ENCODE measurements at regions not wholly inside any gene's neighbourhood (a gene's known extent, or its start where the extent isn't known, plus 50 kb on each side); places are given as distances from the start of the nearest gene placed in this dataset.

- no peak for DNase-seq (ENCODE audit: low read depth)
These were observed 68.6 kb upstream of the KMT2C start for GRCh38 chr7:152504367-152504766.

- DNase-seq (ENCODE audit: low read depth): no peak
These were observed 67.3 kb upstream of the KMT2C start for GRCh38 chr7:152502813-152503790.

- peak; percentile 54 for DNase-seq (ENCODE audit: low read depth)
These were observed 65.7 kb upstream of the KMT2C start for GRCh38 chr7:152501506-152501905.

- peak; percentile 32 for DNase-seq (ENCODE audit: low read depth)
These were observed 64.2 kb upstream of the KMT2C start for GRCh38 chr7:152499969-152500368.

GRCh38 chr7:152495867-152496266, 60.1 kb upstream of the KMT2C start:
- no peak for DNase-seq (ENCODE audit: low read depth)

- DNase-seq (ENCODE audit: low read depth): no peak
These were observed 57.1 kb upstream of the KMT2C start for GRCh38 chr7:152492952-152493351.

GRCh38 chr7:152489044-152489443, 53.2 kb upstream of the KMT2C start:
- no peak for DNase-seq (ENCODE audit: low read depth)

GRCh38 chr7:152486968-152487367, 51.2 kb upstream of the KMT2C start:
- DNase-seq (ENCODE audit: low read depth): no peak

GRCh38 chr7:152485826-152486225, 50.0 kb upstream of the KMT2C start:
- peak; percentile 21 for DNase-seq (ENCODE audit: low read depth)
